HUES6 (cell line): ENCODE measurements at regions not wholly inside any gene's neighbourhood (a gene's known extent, or its start where the extent isn't known, plus 50 kb on each side); places are given as distances from the start of the nearest gene placed in this dataset.

Experiments used
- H3K27ac ChIP-seq: 2 replicates; pipeline ENCODE4 v1.7.0; 2013; ENCODE audit warnings: low read depth, mild to moderate bottlenecking, low read length, inconsistent platforms
- H3K27me3 ChIP-seq: 2 replicates; pipeline ENCODE4 v1.6.1; 2013; ENCODE audit warnings: low read length; ENCODE audit not compliant: control insufficient read depth, insufficient read depth
- H3K36me3 ChIP-seq: 2 replicates; pipeline ENCODE4 v1.6.1; 2013; ENCODE audit warnings: low read length; ENCODE audit not compliant: control insufficient read depth, insufficient read depth
- H3K4me1 ChIP-seq: 2 replicates; pipeline ENCODE4 v1.6.1; 2013; ENCODE audit warnings: low read length; ENCODE audit not compliant: control insufficient read depth, insufficient read depth
- H3K4me3 ChIP-seq: 2 replicates; pipeline ENCODE4 v1.5.1; 2013; ENCODE audit warnings: low read depth, low read length
- H3K9ac ChIP-seq: one replicate; pipeline ENCODE4 v1.6.1; 2013; ENCODE audit warnings: mild to moderate bottlenecking, low read length
- H3K9me3 ChIP-seq: 2 replicates; pipeline ENCODE4 v1.6.1; 2013; ENCODE audit warnings: low read depth, low read length; ENCODE audit not compliant: control insufficient read depth, insufficient read depth

DNA sequence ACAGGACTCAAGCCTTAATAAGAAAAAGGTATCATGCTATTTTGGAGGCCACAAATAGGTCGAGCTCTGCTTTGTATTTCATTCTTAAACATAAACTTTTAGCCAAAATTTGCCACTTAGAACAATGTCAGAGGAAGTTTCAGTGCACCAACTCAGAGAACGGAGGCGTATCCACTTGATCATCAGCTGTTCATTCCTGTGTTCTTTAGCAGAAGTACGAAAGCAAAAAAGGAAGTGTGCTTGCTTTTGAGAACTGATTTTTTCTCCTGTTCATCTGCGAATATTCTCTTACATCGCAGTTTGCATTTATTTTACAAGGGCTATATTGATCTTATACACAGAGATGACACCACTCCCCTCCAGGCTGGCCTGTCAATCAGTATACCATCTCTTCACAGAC is 188.6 kb upstream of the SOX5 start:
- Histone ChIP-seq H3K9ac (no peak overlapping the region), H3K27ac (no peak overlapping the region), H3K36me3 (no peaks in the 10 kb centered on the region), H3K4me1 (peaks cover 21% of the 10 kb centered on the region), H3K9me3 (no peaks in the 10 kb centered on the region; the same call in 1 of the 2 replicates), H3K4me3 (no peak overlapping the region), H3K27me3 (no peaks in the 10 kb centered on the region)

DNA sequence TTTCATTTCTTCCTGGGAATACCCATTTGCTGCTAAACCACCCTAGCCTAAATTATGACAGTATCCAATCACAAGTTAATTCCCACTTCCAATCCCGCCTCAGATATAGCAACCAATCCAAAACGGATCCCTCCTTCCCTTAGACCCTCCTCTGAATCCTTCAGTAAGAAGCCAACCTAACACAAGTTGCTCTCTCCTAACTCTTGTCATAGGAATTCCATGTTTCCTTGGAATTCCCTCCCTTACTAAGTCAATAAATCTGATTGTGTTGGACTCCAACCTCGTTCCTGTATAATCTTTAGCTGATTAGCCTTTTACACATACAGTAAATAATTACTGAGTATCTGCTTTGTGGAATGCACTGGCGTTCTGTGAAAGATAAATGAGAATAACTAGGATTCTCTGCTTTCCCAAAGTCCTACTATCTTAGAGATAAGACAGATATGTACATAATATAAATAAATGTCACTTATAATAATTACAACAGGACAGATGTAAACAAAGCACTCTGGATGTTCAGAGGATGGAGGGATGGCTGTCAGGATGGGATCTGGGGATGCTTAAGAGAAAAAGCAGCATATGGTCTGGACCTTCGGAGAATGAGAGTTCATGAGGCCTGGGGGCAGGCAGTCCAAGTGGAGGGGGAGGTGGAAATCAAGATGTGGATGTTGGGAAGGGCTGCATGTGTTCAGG is 185.8 kb upstream of the SOX5 start:
- H3K27me3 ChIP-seq = peaks cover 7% of the 10 kb centered on the region
- H3K27ac ChIP-seq = no peak overlapping the region
- H3K4me1 ChIP-seq = peaks cover 27% of the 10 kb centered on the region
- H3K9ac ChIP-seq = no peak overlapping the region
- H3K36me3 ChIP-seq = no peaks in the 10 kb centered on the region
- no peak overlapping the region for H3K4me3 ChIP-seq
- H3K9me3 ChIP-seq = no peaks in the 10 kb centered on the region

DNA sequence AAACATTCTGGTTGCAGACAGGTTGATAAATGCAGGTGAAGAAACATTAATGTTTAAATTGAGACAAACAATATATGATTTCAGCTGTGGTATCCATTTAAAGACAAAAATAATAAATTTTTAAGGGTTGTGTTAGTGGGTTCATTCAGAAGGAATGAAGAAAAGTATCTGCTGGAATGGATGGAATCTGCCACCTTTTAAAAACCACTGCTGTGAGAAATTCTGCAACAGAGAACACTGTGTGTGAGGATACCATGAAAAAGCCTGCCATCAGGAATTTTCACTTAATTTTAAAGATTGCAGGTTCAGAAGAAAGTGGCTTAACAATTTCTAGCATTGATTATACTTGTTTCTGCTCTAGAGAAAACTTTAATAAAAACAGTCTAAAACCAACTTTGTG is 184.6 kb upstream of the SOX5 start:
- Histone ChIP-seq H3K36me3 (no peaks in the 10 kb centered on the region), H3K4me3 (no peak overlapping the region), H3K27ac (peak overlapping the region; percentile 72; the same call in 1 of the 2 replicates), H3K4me1 (peaks cover 27% of the 10 kb centered on the region), H3K9me3 (no peaks in the 10 kb centered on the region), H3K27me3 (peaks cover 7% of the 10 kb centered on the region), H3K9ac (no peak overlapping the region)

DNA sequence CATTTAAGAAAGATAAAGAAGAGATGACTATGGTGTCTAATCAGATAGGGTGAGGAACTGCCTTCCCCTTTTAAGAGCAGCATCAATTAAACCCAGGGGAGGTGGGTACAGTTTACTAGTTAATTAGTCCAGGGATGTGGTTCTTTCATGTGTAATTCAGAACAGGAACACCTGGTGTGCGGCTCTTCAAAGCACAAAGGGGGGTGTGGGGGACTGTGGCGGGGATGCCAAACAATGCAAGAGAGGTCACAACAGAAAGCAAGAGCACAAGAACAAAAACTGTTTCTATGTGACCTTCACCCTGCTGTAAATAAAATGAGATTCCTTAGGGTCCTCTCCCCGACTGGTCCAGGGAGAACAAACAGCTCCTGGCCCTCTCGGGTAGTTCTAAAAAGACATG is 183.9 kb upstream of the SOX5 start:
- peaks cover 7% of the 10 kb centered on the region for H3K27me3 ChIP-seq
- peak overlapping the region; percentile 72; the same call in 1 of the 2 replicates for H3K27ac ChIP-seq
- no peaks in the 10 kb centered on the region for H3K36me3 ChIP-seq
- peak overlapping the region; percentile 35 for H3K9ac ChIP-seq
- H3K4me1 ChIP-seq = peaks cover 28% of the 10 kb centered on the region
- H3K4me3 ChIP-seq = peak overlapping the region; percentile 7; the same call in 1 of the 2 replicates
- no peaks in the 10 kb centered on the region for H3K9me3 ChIP-seq

DNA sequence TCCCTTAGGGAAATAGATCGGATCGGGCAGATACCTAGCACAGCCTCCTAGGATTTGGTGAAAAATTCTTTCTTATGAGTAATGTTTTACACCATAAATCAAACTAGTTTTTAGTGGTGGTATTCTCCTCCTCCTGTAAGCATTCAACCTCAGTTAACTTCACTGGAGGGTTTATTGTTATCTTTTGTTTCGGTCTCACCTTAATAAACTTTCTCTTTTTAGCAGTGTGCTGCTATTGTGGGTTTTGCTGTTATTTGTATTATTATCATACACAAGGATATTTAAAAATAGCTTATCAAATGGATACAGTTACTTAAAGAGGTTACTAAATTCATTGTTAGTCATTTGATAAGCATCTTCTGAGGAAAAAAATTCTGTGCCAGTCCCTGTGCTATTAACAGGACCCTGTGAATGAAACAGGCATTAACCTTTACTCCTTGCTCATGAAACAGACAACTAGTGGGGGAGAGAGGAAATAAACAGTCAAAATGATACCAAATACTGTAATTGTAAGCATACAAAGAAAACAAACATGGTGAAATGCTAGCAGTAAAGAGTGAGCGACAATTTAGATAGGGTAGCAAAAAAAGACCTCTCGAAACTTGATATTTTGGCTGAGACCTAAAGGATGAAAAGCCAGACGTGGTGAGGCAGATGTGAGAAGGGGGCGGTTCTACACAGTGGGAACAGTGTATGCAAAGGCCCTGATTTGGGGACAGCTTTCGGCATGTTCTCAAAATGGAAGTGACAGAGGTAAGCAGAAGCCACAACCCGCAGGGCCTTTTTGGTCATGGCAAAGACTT is 178.7 kb upstream of the SOX5 start:
- no peak overlapping the region for H3K27ac ChIP-seq

DNA sequence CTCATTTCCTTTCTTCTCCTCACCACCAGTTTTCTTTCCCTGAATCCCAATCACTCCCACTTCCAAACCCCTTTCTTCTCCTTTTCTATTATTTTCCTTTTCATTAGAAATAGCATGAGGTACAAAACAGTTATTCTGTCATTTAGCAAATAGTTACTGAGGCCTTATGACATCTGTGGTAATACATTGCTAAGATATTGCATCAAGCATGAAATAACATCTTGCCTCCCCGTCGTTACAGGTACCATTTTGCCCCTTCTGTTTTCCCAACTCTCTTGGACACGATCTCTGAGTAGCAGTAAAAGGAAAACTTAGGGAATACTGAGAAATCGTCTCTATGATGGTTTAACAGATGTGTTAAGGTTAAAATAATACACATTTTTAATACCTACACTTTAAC is 175.8 kb upstream of the SOX5 start:
- H3K4me3 ChIP-seq = no peak overlapping the region
- peaks cover 3% of the 10 kb centered on the region; the same call in 1 of the 2 replicates for H3K4me1 ChIP-seq
- H3K36me3 ChIP-seq = no peaks in the 10 kb centered on the region
- no peaks in the 10 kb centered on the region for H3K27me3 ChIP-seq
- no peak overlapping the region for H3K27ac ChIP-seq
- H3K9ac ChIP-seq = no peak overlapping the region
- no peaks in the 10 kb centered on the region for H3K9me3 ChIP-seq

More for the DNA sequence above, 178.7 kb upstream of the SOX5 start:
- Histone ChIP-seq H3K9ac (no peak overlapping the region), H3K27me3 (peaks cover 7% of the 10 kb centered on the region), H3K36me3 (no peaks in the 10 kb centered on the region), H3K9me3 (no peaks in the 10 kb centered on the region), H3K4me1 (peaks cover 9% of the 10 kb centered on the region; the same call in 1 of the 2 replicates), H3K4me3 (no peak overlapping the region)

DNA sequence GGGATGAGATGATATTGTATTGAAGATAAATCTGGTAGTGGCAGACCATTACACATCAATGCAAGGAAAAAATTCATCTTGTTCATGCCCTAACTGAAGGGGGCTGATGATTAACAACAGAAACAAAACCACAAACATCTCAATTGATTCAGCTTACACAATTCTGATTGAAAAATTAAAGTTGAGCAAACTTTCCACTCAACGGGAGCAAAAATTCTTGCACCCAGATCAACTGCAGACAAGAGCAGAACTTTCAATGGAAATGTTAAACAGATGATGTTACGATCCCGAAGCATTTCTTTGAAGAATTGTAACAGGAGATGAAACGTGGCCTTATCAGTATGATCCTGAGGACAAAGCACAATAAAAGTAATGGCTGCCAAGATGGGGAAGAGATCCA is 172.4 kb upstream of the SOX5 start:
- H3K36me3 ChIP-seq = no peaks in the 10 kb centered on the region
- H3K9ac ChIP-seq = no peak overlapping the region
- no peaks in the 10 kb centered on the region for H3K27me3 ChIP-seq
- H3K4me3 ChIP-seq = no peak overlapping the region
- H3K9me3 ChIP-seq = no peaks in the 10 kb centered on the region
- H3K4me1 ChIP-seq = no peaks in the 10 kb centered on the region
- no peak overlapping the region for H3K27ac ChIP-seq

DNA sequence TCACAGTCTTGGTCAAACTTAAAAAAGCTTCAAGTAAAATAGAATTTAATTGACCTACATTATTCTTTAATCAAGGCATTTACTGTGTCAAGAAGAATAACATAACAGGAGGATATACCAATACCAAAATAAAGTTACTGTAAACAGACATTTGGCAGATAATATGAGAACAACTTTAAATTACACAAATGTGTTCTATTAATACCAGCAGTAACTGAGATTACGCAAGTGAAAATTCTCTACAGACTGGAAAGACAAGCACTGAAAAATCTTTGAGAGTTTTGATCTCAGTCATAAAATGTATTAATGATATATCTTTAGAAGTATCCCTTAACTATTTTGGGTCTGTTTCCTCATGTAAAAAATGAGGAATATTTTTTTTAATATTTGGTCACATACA is 169.2 kb upstream of the SOX5 start:
- no peaks in the 10 kb centered on the region for H3K9me3 ChIP-seq
- no peaks in the 10 kb centered on the region for H3K4me1 ChIP-seq
- no peaks in the 10 kb centered on the region for H3K36me3 ChIP-seq
- H3K27ac ChIP-seq = no peak overlapping the region
- no peak overlapping the region for H3K4me3 ChIP-seq
- H3K27me3 ChIP-seq = no peaks in the 10 kb centered on the region
- no peak overlapping the region for H3K9ac ChIP-seq

DNA sequence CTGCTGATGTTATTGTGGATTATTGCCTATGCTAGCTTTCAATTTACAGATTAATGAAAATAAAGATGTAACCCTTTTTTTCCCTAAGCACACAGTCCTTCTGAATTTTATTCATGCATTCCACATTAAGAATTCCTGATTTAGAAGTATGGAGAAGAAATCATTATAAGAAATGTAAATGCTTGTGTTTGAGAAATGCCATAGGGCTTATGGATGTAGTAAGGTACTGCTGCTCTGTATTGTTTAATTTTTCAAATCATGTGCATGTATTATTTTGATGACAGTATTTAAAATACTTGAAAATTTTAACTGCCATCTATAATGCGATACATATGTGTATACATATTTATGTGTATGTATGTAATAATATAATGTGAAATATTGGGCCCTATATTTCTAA is 167.1 kb upstream of the SOX5 start:
- Histone ChIP-seq H3K36me3 (no peaks in the 10 kb centered on the region), H3K9me3 (no peaks in the 10 kb centered on the region), H3K27me3 (no peaks in the 10 kb centered on the region), H3K27ac (no peak overlapping the region), H3K4me3 (no peak overlapping the region), H3K9ac (no peak overlapping the region), H3K4me1 (no peaks in the 10 kb centered on the region)

DNA sequence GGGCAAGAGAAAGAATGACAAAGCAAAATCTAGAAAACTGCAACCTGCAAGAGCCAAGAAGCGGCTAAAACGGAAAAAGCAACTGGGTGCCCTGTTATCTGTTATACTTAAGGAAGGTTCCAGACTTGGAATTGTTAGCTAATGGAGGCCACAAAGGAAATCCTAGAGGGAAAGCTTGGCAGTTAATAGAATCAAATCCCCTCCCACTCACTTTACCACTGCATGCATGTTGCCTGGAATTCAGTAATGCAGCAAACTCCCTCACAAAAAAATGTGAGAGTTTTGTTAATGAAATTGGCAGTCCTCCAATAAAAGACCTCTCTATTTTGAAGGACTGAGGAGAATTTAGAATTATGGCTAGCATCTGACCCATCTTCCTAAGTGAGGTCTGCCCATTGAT is 164.2 kb upstream of the SOX5 start:
- Histone ChIP-seq H3K9ac (no peak overlapping the region), H3K4me1 (no peaks in the 10 kb centered on the region), H3K4me3 (no peak overlapping the region), H3K36me3 (no peaks in the 10 kb centered on the region), H3K9me3 (no peaks in the 10 kb centered on the region), H3K27ac (no peak overlapping the region), H3K27me3 (no peaks in the 10 kb centered on the region)

DNA sequence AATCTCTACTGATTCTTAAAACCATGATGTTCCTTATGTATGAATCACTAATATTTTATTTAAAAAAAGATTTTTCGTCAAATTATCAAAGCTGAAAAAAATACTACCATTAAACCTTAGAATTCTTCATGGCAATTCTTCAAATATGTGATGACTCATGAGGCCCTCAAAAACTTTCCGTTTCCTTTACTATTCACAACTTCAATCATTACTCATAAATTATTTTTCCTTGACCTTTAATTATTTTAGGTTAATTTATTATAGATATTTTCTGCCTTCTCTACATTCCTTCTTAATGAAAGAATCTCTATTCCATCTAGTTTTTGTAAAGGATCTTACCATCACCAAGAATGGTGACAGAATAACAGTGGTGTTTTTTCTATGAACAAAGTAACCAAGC is 162.1 kb upstream of the SOX5 start:
- H3K36me3 ChIP-seq = no peaks in the 10 kb centered on the region
- H3K27ac ChIP-seq = no peak overlapping the region
- no peaks in the 10 kb centered on the region for H3K9me3 ChIP-seq
- no peaks in the 10 kb centered on the region for H3K4me1 ChIP-seq
- no peaks in the 10 kb centered on the region for H3K27me3 ChIP-seq
- H3K4me3 ChIP-seq = no peak overlapping the region
- no peak overlapping the region for H3K9ac ChIP-seq
